WTC11 (cell line): ENCODE measurements at regions not wholly inside any gene's neighbourhood (a gene's known extent, or its start where the extent isn't known, plus 50 kb on each side); places are given as distances from the start of the nearest gene placed in this dataset.

Experiments
- ATF2 ChIP-seq: sonication (generic); formaldehyde crosslinking; IDR thresholded peaks from 2 replicates; pipeline ENCODE4 v1.8.1; 2022; ENCODE audit warnings: low read depth, missing genetic modification reagents, borderline replicate concordance
- ATF6 ChIP-seq: sonication (generic); formaldehyde crosslinking; IDR thresholded peaks from 2 replicates; pipeline ENCODE4 v1.8.1; 2023; ENCODE audit warnings: mild to moderate bottlenecking, missing genetic modification reagents
- ETV6 ChIP-seq: sonication (generic); formaldehyde crosslinking; IDR thresholded peaks from 2 replicates; pipeline ENCODE4 v1.8.1; 2022; ENCODE audit warnings: mild to moderate bottlenecking, missing genetic modification reagents
- FOXP1 ChIP-seq: sonication (generic); formaldehyde crosslinking; IDR thresholded peaks from 2 replicates; pipeline ENCODE4 v1.8.0; 2022; ENCODE audit warnings: missing genetic modification reagents, mild to moderate bottlenecking, moderate library complexity, borderline replicate concordance
- IRF1 ChIP-seq: sonication (generic); formaldehyde crosslinking; IDR thresholded peaks from 2 replicates; pipeline ENCODE4 v1.8.0; 2023; ENCODE audit warnings: missing genetic modification reagents
- JUN ChIP-seq: sonication (generic); formaldehyde crosslinking; IDR thresholded peaks from 2 replicates; pipeline ENCODE4 v1.8.0; 2023; ENCODE audit warnings: mild to moderate bottlenecking, missing genetic modification reagents
- MAX ChIP-seq: sonication (generic); formaldehyde crosslinking; IDR thresholded peaks from 2 replicates; pipeline ENCODE4 v1.8.0; 2022; ENCODE audit warnings: mild to moderate bottlenecking, missing genetic modification reagents
- NFYB ChIP-seq: sonication (generic); formaldehyde crosslinking; conservative IDR thresholded peaks from 2 replicates; pipeline ENCODE4 v1.8.0; 2022; ENCODE audit warnings: low read depth, missing genetic modification reagents
- TEAD4 ChIP-seq: sonication (generic); formaldehyde crosslinking; IDR thresholded peaks from 2 replicates; pipeline ENCODE4 v1.8.0; 2022; ENCODE audit warnings: mild to moderate bottlenecking, missing genetic modification reagents
- ZBTB21 ChIP-seq: sonication (generic); formaldehyde crosslinking; IDR thresholded peaks from 2 replicates; pipeline ENCODE4 v1.8.1; 2023; ENCODE audit warnings: mild to moderate bottlenecking, missing genetic modification reagents, borderline replicate concordance
- ZNF121 ChIP-seq: sonication (generic); formaldehyde crosslinking; IDR thresholded peaks from 2 replicates; pipeline ENCODE4 v1.8.0; 2023; ENCODE audit warnings: missing genetic modification reagents
- ZNF263 ChIP-seq: sonication (generic); formaldehyde crosslinking; IDR thresholded peaks from 2 replicates; pipeline ENCODE4 v1.8.1; 2022; ENCODE audit warnings: low read depth, mild to moderate bottlenecking, moderate library complexity, missing genetic modification reagents
- TF ChIP-seq, protein P1 (sequence below): fragments of 250-450 bp; sonication (Bioruptor Pico); IDR thresholded peaks from 2 replicates; pipeline ENCODE4 v1.9.0; 2021; ENCODE audit warnings: mild to moderate bottlenecking
- TF ChIP-seq, protein P2 (sequence below): fragments of 200-600 bp; IDR thresholded peaks from 2 replicates; pipeline ENCODE4 v1.8.0; 2022; ENCODE audit warnings: antibody characterized with exemption

DNA sequence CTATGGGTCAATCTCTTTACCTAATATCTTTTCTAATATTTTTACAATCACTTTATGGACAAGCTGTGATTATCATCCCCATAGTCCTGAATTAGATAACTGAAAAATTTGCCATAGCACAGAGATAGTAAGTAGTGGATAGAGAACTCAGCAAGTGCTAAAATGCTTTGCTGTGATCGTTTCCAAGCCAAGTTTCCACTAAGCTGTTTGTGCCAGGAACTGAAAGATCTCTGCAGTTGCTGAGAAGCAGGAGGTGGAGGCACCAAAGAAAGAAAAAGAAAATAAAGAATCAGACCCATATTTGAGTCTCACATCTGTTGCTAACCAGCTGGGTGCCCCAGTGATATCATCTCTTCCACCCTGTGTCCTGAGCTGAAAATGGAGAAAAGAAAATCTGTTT is 605.6 kb upstream of the BOD1L1 start:
- TF ChIP-seq TEAD4 (CRISPR knock-in tag) (no peak), ETV6 (no peak), IRF1 (no peak), JUN (CRISPR knock-in tag) (no peak), NFYB (no peak), ZNF263 (no peak), FOXP1 (CRISPR knock-in tag) (no peak), ZNF121 (CRISPR knock-in tag) (no peak), ATF6 (CRISPR knock-in tag) (no peak), ATF2 (CRISPR knock-in tag) (no peak), ZBTB21 (CRISPR knock-in tag) (no peak), MAX (CRISPR knock-in tag) (no peak)
- TF ChIP-seq, protein P1, sequence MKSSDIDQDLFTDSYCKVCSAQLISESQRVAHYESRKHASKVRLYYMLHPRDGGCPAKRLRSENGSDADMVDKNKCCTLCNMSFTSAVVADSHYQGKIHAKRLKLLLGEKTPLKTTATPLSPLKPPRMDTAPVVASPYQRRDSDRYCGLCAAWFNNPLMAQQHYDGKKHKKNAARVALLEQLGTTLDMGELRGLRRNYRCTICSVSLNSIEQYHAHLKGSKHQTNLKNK = no peak
- TF ChIP-seq, protein P2, sequence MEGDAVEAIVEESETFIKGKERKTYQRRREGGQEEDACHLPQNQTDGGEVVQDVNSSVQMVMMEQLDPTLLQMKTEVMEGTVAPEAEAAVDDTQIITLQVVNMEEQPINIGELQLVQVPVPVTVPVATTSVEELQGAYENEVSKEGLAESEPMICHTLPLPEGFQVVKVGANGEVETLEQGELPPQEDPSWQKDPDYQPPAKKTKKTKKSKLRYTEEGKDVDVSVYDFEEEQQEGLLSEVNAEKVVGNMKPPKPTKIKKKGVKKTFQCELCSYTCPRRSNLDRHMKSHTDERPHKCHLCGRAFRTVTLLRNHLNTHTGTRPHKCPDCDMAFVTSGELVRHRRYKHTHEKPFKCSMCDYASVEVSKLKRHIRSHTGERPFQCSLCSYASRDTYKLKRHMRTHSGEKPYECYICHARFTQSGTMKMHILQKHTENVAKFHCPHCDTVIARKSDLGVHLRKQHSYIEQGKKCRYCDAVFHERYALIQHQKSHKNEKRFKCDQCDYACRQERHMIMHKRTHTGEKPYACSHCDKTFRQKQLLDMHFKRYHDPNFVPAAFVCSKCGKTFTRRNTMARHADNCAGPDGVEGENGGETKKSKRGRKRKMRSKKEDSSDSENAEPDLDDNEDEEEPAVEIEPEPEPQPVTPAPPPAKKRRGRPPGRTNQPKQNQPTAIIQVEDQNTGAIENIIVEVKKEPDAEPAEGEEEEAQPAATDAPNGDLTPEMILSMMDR = no peak
